ENCODE measurements at regions not wholly inside any gene's neighbourhood (a gene's known extent, or its start where the extent isn't known, plus 50 kb on each side); places are given as distances from the start of the nearest gene placed in this dataset.

DNA sequence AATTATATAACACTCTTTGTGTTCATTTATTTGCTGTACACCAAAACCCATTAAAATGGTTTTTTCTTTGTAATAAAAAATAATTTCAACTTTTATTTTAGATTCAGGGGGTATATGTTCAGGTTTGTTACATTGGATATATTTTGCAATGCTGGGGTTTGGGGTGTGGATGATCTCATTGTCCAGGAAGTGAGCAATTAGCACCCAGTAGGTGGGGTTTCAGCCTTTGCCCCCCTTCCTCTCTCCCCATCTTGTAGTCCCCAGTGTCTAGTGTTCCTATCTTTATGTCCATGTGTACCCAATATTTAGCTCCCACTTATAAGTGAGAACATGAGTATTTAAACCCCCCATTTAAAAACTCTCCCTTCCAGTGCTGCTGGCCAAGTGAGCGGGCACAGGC is 184.6 kb downstream of the RHOU start:
- Mint-ChIP-seq H3K36me3 (ENCODE audit: low read depth) (peaks cover 5% of the 10 kb centered on the region), H3K9me3 (peaks cover 54% of the 10 kb centered on the region), H3K4me1 (ENCODE audit: low read depth) (no peaks in the 10 kb centered on the region), H3K4me3 (no peak overlapping the region), H3K27me3 (ENCODE audit: insufficient read depth) (peaks cover 1% of the 10 kb centered on the region; the same call in 1 of the 2 replicates), H3K27ac (no peak overlapping the region)
- DNase-seq = no peak
- TF ChIP-seq, protein P1, sequence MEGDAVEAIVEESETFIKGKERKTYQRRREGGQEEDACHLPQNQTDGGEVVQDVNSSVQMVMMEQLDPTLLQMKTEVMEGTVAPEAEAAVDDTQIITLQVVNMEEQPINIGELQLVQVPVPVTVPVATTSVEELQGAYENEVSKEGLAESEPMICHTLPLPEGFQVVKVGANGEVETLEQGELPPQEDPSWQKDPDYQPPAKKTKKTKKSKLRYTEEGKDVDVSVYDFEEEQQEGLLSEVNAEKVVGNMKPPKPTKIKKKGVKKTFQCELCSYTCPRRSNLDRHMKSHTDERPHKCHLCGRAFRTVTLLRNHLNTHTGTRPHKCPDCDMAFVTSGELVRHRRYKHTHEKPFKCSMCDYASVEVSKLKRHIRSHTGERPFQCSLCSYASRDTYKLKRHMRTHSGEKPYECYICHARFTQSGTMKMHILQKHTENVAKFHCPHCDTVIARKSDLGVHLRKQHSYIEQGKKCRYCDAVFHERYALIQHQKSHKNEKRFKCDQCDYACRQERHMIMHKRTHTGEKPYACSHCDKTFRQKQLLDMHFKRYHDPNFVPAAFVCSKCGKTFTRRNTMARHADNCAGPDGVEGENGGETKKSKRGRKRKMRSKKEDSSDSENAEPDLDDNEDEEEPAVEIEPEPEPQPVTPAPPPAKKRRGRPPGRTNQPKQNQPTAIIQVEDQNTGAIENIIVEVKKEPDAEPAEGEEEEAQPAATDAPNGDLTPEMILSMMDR (IDR thresholded peaks at IDR 0.05) = no peak

DNA sequence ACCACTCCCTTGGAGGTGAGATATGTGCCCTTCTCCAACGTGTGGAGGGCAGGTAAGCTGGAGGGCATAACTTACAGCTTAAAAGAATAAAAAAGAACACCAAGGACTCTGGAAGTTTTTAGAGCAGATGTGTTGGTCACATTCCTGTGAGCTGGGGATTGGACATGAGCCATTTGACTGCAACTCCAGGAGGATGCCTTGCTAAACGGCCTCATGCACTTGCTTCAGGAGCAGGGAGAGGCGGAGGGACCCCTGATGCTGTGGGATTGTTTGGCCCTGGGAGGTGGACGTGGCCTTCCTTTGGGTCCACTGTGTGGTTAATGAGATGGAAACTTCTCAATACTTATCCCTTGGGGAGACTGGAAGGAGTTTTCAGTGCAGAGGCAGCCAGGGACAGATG is 185.6 kb downstream of the RHOU start:
- no peak overlapping the region for H3K27ac Mint-ChIP-seq

GRCh38 chr1:228921481-228921880 is 186.2 kb downstream of the RHOU start:
- Mint-ChIP-seq H3K4me3 (no peak overlapping the region), H3K27ac (no peak overlapping the region)

More for the DNA sequence above, 185.6 kb downstream of the RHOU start:
- no peaks in the 10 kb centered on the region for H3K4me1 Mint-ChIP-seq (ENCODE audit: low read depth)
- H3K9me3 Mint-ChIP-seq = peaks cover 59% of the 10 kb centered on the region
- peaks cover 4% of the 10 kb centered on the region for H3K36me3 Mint-ChIP-seq (ENCODE audit: low read depth)
- H3K27me3 Mint-ChIP-seq (ENCODE audit: insufficient read depth) = peaks cover 5% of the 10 kb centered on the region; the same call in 1 of the 2 replicates
- no peak for DNase-seq
- TF ChIP-seq, protein P1 (IDR thresholded peaks at IDR 0.05) = no peak
- no peak overlapping the region for H3K4me3 Mint-ChIP-seq

DNA sequence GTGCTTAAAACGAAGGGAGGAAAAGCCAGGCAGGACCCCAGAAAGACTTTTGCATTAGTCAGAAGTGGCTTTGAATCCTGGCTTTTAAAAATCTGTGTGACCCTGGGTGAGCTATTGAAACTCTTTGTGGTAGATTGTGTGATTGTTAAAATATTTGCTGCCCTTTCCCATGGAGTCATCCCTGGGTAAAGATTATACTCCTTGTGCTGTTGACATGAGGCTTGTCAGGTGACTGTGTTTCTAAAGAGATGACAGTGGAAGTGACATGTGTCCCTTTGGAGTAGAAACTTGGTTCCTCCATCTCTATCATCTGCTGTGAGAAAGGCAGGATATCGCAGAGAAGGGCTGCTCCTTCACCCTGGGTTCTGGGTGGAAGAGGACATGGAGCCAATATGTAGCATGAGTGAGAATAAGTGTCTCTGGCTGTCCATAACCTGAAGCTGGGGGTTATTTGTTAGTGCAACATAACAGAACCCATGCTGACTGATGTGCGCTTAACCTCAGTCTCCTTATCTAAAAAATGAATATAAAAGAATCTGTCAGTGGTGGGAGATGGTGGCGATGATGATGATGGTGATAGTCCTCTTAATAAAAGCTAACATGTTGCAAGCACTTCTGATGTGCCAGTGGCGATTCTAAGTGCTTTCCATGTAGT is 187.6 kb downstream of the RHOU start:
- H3K4me3 Mint-ChIP-seq = no peak overlapping the region
- no peaks in the 10 kb centered on the region for H3K4me1 Mint-ChIP-seq (ENCODE audit: low read depth)
- no peak overlapping the region for H3K27ac Mint-ChIP-seq
- TF ChIP-seq, protein P1 (IDR thresholded peaks at IDR 0.05) = no peak
- DNase-seq = no peak
- peaks cover 51% of the 10 kb centered on the region for H3K9me3 Mint-ChIP-seq
- peaks cover 5% of the 10 kb centered on the region; the same call in 1 of the 2 replicates for H3K27me3 Mint-ChIP-seq (ENCODE audit: insufficient read depth)
- no peaks in the 10 kb centered on the region for H3K36me3 Mint-ChIP-seq (ENCODE audit: low read depth)

More at GRCh38 chr1:228921481-228921880, 186.2 kb downstream of the RHOU start:
- TF ChIP-seq, protein P1 (IDR thresholded peaks at IDR 0.05) = no peak
- DNase-seq = no peak
- H3K4me1 Mint-ChIP-seq (ENCODE audit: low read depth) = no peaks in the 10 kb centered on the region
- H3K27me3 Mint-ChIP-seq (ENCODE audit: insufficient read depth) = peaks cover 4% of the 10 kb centered on the region; the same call in 1 of the 2 replicates
- no peaks in the 10 kb centered on the region for H3K36me3 Mint-ChIP-seq (ENCODE audit: low read depth)
- peaks cover 58% of the 10 kb centered on the region for H3K9me3 Mint-ChIP-seq

DNA sequence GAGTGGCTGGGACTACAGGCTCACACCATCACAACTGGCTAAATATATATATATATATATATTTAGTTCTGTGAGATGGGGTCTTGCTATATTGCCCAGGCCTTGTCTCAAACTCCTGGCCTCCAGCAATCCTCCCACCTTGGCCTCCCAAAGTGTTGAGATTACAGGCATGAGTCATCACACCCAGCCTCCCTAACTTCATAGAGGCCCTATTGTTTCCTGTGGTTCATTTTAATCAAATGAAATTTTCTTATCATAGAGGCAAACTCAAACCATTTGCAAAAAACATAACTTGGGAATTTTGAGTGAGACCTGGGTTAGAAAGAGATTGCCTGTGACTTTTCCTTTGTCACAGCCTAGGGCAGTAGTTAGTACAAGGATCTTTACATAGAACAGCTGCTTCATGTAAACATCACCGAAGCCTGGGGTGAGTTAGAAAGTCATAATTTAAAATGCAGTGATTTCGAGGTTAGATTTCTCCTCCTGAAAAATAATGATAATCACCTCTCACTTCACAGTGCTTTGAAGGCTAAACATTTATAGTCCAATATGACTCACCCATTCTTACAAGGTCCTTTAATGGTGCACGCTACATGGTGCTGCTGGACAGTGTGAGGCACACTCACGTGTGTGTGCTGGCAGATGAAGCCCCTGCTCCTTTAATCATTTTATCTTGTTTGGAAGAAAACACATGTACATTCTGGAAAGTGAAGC is 188.9 kb downstream of the RHOU start:
- no peak overlapping the region for H3K27ac Mint-ChIP-seq
- no peak overlapping the region for H3K4me3 Mint-ChIP-seq
- no peaks in the 10 kb centered on the region for H3K36me3 Mint-ChIP-seq (ENCODE audit: low read depth)
- H3K27me3 Mint-ChIP-seq (ENCODE audit: insufficient read depth) = peaks cover 5% of the 10 kb centered on the region
- no peak for DNase-seq
- no peaks in the 10 kb centered on the region for H3K4me1 Mint-ChIP-seq (ENCODE audit: low read depth)
- TF ChIP-seq, protein P1 (IDR thresholded peaks at IDR 0.05) = no peak
- peaks cover 60% of the 10 kb centered on the region for H3K9me3 Mint-ChIP-seq

Data from HFFc6 (cell line).